Activated CD4-positive, alpha-beta T cell treated with anti-CD3 and anti-CD28 coated beads, Interleukin-2, amount 50 U/mL, for 24 hours (primary cell): ENCODE measurements at regions not wholly inside any gene's neighbourhood (a gene's known extent, or its start where the extent isn't known, plus 50 kb on each side); places are given as distances from the start of the nearest gene placed in this dataset.
"Not testable (repeated sequence)": the region's sequence is repeated elsewhere in the genome, so short reads cannot be mapped to it uniquely, and the experiment has no call there.

Source experiments
- DNase-seq, 2 donors: peaks; one replicate each; pipeline ENCODE4 v3.0.0-alpha.2; 2020; ENCODE audit warnings: low read depth in 1 of 2, low spot score in 1 of 2

- no peak for DNase-seq
Observed at GRCh38 chr2:180840641-180841040, 139.8 kb upstream of the UBE2E3 start.

GRCh38 chr2:180829836-180830235 is 150.6 kb upstream of the UBE2E3 start:
- DNase-seq, result no peak

GRCh38 chr2:180829261-180829660 is 151.1 kb upstream of the UBE2E3 start:
- no peak for DNase-seq

GRCh38 chr2:180828756-180829155 is 151.6 kb upstream of the UBE2E3 start:
- no peak for DNase-seq

GRCh38 chr2:180823546-180824141 is 156.8 kb upstream of the UBE2E3 start:
- no peak for DNase-seq

- DNase-seq, result no peak
Observed at GRCh38 chr2:180819106-180819505, 161.3 kb upstream of the UBE2E3 start.

GRCh38 chr2:180818700-180819099 is 161.7 kb upstream of the UBE2E3 start:
- DNase-seq, result not testable (repeated sequence)

- DNase-seq, result no peak
Observed at GRCh38 chr2:180799141-180799540, 181.3 kb upstream of the UBE2E3 start.

GRCh38 chr2:180790891-180791290 is 189.5 kb upstream of the UBE2E3 start:
- DNase-seq, result no peak

GRCh38 chr2:180787330-180787729 is 193.1 kb upstream of the UBE2E3 start:
- DNase-seq, result no peak

- no peak for DNase-seq
Observed at GRCh38 chr2:180781276-180781675, 199.1 kb upstream of the UBE2E3 start.

GRCh38 chr2:180778291-180778690 is 202.1 kb upstream of the UBE2E3 start:
- DNase-seq, result no peak

- DNase-seq, result no peak
Observed at GRCh38 chr2:180776921-180777320, 203.5 kb upstream of the UBE2E3 start.

- DNase-seq, result no peak
Observed at GRCh38 chr2:180775711-180776110, 204.7 kb upstream of the UBE2E3 start.

- not testable (repeated sequence) for DNase-seq
Observed at GRCh38 chr2:180765316-180765715, 215.1 kb upstream of the UBE2E3 start.

- no peak for DNase-seq
Observed at GRCh38 chr2:180763263-180763989, 217.0 kb upstream of the UBE2E3 start.

GRCh38 chr2:180761224-180761623 is 219.2 kb upstream of the UBE2E3 start:
- no peak for DNase-seq

- no peak for DNase-seq
Observed at GRCh38 chr2:180759631-180760030, 220.8 kb upstream of the UBE2E3 start.

GRCh38 chr2:180753809-180754761 is 226.3 kb upstream of the UBE2E3 start:
- DNase-seq, result no peak

- no peak for DNase-seq
Observed at GRCh38 chr2:180751306-180751920, 229.0 kb upstream of the UBE2E3 start.

GRCh38 chr2:180747728-180748127 is 232.7 kb upstream of the UBE2E3 start:
- DNase-seq, result no peak
